HG03064 (cell line): ENCODE measurements at regions not wholly inside any gene's neighbourhood (a gene's known extent, or its start where the extent isn't known, plus 50 kb on each side); places are given as distances from the start of the nearest gene placed in this dataset.

Source experiments
- ATAC-seq: cut with Tn5 transposase; IDR thresholded peaks from one replicate; pipeline ENCODE4 v1.9.1; 2021; ENCODE audit warnings: low read depth; ENCODE audit not compliant: unreplicated experiment

- no peak for ATAC-seq
These were observed 111.9 kb downstream of the GPAM start for GRCh38 chr10:112071596-112072133.

GRCh38 chr10:112078003-112078402 lies 105.6 kb downstream of the GPAM start:
- ATAC-seq, result no peak

- no peak for ATAC-seq
These were observed 103.3 kb downstream of the GPAM start for GRCh38 chr10:112080231-112080630.

GRCh38 chr10:112082120-112082519 lies 101.4 kb downstream of the GPAM start:
- ATAC-seq, result no peak

GRCh38 chr10:112083472-112083871 lies 100.1 kb downstream of the GPAM start:
- no peak for ATAC-seq

GRCh38 chr10:112087953-112088456 lies 95.6 kb downstream of the GPAM start:
- no peak for ATAC-seq

- no peak for ATAC-seq
These were observed 91.9 kb downstream of the GPAM start for GRCh38 chr10:112091703-112092102.

- no peak for ATAC-seq
These were observed 91.0 kb downstream of the GPAM start for GRCh38 chr10:112092519-112092918.

DNA sequence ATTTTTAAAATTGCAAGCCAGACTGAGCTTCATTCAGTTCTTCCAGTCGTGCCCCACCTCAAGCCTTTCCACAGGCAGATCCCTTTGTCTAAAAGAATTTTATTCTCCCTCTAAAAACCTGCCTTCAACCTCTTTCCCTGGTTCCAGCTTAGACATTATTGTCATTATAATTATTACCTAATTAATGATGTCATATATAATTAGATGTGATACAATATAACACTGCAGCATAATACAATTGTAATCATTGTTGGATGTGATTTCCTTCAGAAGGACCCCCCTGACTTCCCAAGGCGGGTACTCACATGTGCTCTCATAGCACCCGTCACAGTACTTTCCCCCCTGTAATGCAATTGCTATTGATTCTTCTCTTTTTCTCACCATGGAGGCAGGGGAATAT lies 88.6 kb downstream of the GPAM start:
- no peak for ATAC-seq

GRCh38 chr10:112095731-112096130 lies 87.8 kb downstream of the GPAM start:
- no peak for ATAC-seq

DNA sequence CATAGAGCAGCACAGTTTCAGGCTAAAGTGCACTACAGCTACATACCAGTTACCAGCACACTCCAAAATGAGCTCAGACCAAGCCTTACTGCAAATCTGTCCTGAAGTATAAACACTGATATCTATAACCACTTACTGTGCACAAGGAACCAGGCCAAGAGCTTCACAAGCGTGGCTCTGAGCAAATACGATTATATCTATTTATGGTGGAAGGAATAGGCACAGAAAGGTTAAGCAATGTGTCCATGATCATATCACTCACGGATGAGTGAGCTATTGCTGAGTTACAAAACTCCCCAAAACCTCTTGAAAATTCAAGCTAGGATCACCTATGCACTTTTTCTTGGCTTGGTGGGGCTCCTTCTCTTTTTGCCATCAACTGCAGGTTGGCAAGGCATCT lies 84.9 kb downstream of the GPAM start:
- no peak for ATAC-seq
